SK-MEL-5 (cell line): ENCODE measurements at regions not wholly inside any gene's neighbourhood (a gene's known extent, or its start where the extent isn't known, plus 50 kb on each side); places are given as distances from the start of the nearest gene placed in this dataset.
"Not testable (repeated sequence)": the region's sequence is repeated elsewhere in the genome, so short reads cannot be mapped to it uniquely, and the experiment has no call there.

Experiments used
- DNase-seq: peaks from one replicate; pipeline ENCODE4 v3.0.0-alpha.2; 2016; ENCODE audit warnings: low read depth, low spot score
- in situ Hi-C: cut with HindIII; loops from 2 replicates; pipeline ENCODE4 v1.10.0; 2016; ENCODE audit warnings: low sequenced_read_pairs, high pct_unique_total_duplicates, low pct_unique_long_range_greater_than_20kb

DNA sequence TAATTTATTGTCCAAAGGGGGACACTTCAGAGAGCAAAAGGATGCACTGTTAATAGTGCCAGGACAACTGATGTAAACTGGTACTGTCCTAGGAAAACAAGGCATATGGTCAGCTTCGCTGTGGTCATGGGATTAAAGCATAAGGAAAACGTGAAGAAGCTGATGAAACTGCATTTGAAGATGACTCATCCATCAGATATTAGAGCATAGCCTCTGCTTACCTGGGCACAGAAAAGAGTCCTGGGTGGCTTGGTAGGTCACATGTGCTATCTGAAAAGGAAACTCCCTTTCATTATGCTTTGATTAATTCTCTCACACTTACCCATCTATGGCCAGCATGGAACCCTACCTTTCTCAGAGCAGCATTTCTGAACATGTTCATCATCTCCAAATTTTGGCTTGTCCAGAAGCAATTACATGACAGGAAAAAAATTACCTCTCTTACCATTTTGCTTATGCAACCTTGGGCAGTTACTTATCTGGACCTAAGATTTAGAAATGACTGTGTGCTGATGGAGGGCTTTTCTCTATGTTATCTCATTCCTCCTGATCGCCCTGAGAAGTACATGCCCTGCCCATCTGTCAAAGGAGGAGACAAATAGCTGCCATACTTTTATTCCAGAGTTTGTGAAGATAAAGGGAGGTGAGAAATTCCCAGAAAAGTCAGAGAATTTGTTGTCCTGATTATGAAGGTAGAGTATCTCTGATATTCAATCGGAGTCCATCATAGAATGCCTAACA is 275.3 kb upstream of the SLC14A2 start:
- in situ Hi-C loops, result no loop called here
- DNase-seq, result no peak

GRCh38 chr18:45340884-45341283 is 274.4 kb upstream of the SLC14A2 start:
- in situ Hi-C loops, result no loop called here
- DNase-seq, result peak; percentile 9

DNA sequence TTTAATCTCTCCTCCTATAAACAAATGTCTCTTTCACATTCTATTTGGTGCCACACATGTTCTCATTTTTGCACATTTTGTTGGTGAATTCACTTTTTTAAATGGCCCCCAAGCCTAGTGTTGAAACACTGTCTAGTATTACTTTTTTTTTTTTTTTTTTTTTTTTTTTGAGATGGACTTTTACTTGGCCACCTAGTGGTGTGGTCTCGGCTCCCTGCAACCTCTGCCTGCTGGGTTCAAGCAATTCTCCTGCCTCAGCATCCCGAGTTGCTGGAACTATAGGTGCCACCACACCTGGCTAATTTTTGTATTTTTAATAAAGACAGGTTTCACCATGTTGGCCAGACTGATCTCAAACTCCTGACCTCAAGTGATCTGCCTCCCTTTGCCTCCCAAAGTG is 273.8 kb upstream of the SLC14A2 start:
- in situ Hi-C loops, result no loop called here
- DNase-seq, result peak; percentile 10

GRCh38 chr18:45342166-45342565 is 273.1 kb upstream of the SLC14A2 start:
- in situ Hi-C loops, result no loop called here
- no peak for DNase-seq

GRCh38 chr18:45342653-45343052 is 272.6 kb upstream of the SLC14A2 start:
- in situ Hi-C loops, result no loop called here
- no peak for DNase-seq

- in situ Hi-C loops, result no loop called here
- no peak for DNase-seq
Observed at GRCh38 chr18:45343365-45343764, 271.9 kb upstream of the SLC14A2 start.

DNA sequence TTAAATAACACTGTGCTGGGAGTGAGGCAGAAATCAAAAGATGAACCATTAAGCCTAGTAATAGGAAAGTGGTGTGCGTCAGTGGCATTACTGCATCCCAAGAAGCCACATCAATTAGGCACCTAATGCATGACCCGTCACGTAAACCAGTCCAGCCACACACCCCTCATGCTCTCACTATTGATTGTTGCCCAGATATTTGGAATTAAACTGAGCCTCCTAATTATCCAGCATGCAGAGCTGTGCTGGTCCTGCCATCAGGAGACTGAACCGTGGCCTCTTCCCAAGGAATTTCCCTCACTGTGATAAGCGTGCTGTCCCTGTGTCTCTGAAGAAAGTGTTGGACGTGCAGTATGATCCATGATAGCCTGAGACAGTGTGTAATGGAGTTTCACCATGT is 270.6 kb upstream of the SLC14A2 start:
- DNase-seq, in situ Hi-C loops: not testable (repeated sequence)

DNA sequence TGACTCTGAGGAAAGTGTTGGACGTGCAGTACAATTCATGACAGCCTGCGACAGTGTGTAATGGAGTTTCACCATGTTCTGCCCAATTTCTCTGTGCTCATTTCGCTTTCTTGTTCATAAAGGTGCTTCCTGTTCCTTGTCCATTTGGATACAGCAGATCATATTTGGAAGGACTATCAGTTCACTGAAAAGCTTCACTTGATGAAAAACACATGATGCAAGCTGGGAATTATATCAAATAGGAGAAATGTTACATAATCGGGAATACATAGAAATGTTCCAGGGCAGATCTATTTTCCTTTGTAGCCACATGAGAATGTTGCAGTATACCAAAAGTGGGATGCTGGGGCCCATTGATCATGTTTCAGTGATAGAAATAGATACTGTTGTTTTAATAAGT is 266.3 kb upstream of the SLC14A2 start:
- no peak for DNase-seq
- in situ Hi-C loops, result no loop called here

GRCh38 chr18:45349467-45349866 is 265.8 kb upstream of the SLC14A2 start:
- in situ Hi-C loops, result no loop called here
- no peak for DNase-seq

DNA sequence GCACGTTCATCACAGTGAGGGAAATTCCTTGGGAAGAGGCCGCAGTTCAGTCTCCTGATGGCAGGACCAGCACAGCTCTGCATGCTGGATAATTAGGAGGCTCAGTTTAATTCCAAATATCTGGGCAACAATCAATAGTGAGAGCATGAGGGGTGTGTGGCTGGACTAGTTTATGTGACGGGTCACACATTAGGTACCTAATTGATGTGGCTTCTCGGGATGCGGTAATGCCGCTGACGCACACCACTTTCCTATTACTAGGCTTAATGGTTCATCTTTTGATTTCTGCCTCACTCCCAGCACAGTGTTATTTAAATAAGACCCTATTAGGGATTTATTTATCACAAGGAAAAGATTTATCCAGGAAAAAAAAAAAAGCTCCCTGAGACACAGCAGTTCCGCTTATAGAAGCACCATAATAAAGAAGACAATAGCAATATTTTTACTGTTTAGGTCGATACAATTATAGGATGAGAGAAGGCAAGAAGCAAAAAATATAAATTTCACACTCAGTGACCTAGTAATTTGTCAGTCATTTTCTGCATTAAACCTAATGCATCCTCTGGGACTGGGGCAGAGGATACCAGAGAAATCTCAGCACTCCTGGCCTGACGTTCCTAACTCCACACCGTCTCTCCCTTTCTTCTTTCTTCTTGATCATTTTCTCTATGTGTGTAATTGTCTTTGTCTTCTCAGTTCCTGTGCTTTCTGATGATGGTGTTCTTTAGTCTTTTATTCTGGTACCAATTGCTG is 264.7 kb upstream of the SLC14A2 start:
- DNase-seq, result no peak
- in situ Hi-C loops, result no loop called here

GRCh38 chr18:45352874-45353273 is 262.4 kb upstream of the SLC14A2 start:
- DNase-seq, result no peak
- in situ Hi-C loops, result no loop called here

DNA sequence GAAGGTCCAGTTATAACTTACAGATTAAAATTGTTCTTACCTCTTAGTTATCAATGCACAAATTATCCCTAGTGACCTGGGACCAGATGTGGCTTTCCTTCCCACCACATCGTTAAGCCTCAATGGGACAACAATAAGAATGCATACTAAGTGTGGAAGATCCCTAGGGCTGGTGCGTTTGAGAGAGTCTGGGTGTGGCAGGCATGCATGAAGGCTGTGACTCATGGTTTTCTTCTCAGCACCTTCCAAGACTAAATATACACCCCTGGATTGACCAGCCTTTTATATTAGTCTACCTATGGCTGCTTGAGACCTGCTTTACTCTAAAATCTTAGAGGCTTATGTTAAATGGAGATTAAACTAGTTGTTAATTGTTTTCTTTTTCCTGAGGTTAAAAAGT is 261.7 kb upstream of the SLC14A2 start:
- no peak for DNase-seq
- in situ Hi-C loops, result no loop called here

- in situ Hi-C loops, result no loop called here
- DNase-seq, result peak; percentile 24
Observed at GRCh38 chr18:45355944-45356520, 259.2 kb upstream of the SLC14A2 start.

- no peak for DNase-seq
- in situ Hi-C loops, result no loop called here
Observed at GRCh38 chr18:45357686-45358470, 257.4 kb upstream of the SLC14A2 start.

DNA sequence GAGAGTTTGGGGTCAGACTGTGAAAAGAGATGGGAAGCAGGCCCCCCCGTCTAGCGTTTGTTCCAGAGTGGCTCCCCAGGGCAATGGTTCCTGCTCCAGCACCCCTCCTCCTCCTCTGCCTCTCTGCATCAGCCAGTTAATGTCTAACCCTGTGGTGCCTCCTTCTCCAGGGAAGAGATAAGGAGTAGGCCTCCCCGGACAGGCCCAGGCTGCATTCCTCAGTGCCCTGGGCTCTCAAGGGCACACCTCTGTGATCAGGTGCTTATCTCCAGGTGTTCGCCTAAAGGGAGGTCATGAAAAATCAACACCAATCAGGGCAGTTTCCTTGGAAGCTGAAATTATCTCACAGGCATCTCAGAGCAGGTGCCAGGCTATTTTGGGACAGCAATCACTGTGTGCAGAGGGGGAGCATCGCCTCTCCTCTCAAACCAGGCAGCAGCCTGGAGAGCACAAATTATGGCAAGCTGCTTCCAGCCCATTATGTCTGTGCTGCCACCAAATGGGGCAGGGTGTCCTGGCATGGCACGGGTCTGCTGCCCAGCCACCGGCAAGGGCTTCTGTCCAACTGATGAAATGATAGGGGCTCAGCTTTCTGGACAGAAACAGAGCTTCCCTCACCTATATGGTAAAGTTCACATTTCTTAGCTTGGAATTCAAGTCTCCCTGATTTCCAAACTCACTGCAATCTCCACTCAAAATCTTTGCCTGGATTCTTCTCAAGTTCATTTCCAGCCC is 255.8 kb upstream of the SLC14A2 start:
- no peak for DNase-seq
- in situ Hi-C loops, result no loop called here

DNA sequence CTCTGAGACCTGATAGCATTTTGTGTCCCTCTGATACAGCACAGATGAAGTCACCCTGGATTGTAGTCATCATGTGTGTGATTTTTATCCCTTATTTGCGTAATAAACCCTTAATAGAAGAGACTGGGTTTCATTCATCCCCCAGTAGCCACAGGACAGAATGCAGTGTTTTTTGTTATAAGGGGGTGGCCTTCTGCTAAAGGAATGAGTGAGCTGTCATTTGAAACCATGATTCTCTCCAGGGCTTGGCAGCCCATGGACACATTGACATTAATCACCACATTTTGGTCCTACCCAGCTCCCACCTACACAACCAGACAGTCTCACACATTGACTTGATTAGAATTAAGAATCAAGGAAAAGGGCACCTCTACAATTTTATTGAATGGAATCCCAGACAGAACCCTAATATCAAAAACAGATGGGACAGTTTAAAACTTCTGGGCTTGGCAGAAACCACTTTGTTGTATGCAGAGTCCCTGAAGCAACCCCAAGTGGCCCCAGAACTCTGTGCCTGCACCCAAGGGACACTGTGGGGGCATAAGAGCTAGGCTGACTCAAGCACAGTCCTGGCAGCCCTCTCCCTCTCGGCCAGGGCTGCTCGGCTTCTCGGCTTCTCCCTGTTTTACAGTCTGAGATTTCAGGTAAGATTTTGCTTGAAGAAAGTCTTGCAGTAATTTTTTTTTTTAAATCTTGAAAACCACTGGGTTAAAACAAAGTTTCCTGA is 254.0 kb upstream of the SLC14A2 start:
- in situ Hi-C loops, result no loop called here
- DNase-seq, result no peak

- no peak for DNase-seq
- in situ Hi-C loops, result no loop called here
Observed at GRCh38 chr18:45363196-45363595, 252.1 kb upstream of the SLC14A2 start.
